IMR-90 (cell line): ENCODE measurements at regions not wholly inside any gene's neighbourhood (a gene's known extent, or its start where the extent isn't known, plus 50 kb on each side); places are given as distances from the start of the nearest gene placed in this dataset.

ENCODE experiments used
- ATAC-seq: fragments of 200-7000 bp; cut with Tn5 transposase; 2 replicates; pipeline ENCODE4 v1.9.1; 2020; ENCODE audit warnings: low read depth, mild to moderate bottlenecking, moderate library complexity
- BruUV-seq: library from RNA; stranded (reverse); fragments of 400-500 nt; replicated peaks from 2 replicates; lab custom pipeline; 2021; lab: Mats Ljungman, UMichigan
- CTCF ChIA-PET: fragments of 300-600 bp; formaldehyde crosslinking; extraction: SDS; loops from one replicate; lab custom pipeline; 2021; ENCODE audit warnings: antibody characterized with exemption; lab: Yijun Ruan, JAX
- POLR2A ChIA-PET: fragments of 300-600 bp; sonication (Branson Sonifier 250); formaldehyde crosslinking; loops from one replicate; lab custom pipeline; 2022; ENCODE audit warnings: antibody characterized with exemption; ENCODE audit not compliant: unreplicated experiment; lab: Charles Lee
- DNase-seq: peaks from one replicate; pipeline ENCODE4 v3.0.0; 2013
- H2AFZ ChIP-seq: replicated peaks from 2 replicates; pipeline ENCODE3; 2013; ENCODE audit warnings: low read length, mild to moderate bottlenecking; ENCODE audit not compliant: poor library complexity
- H2AK5ac ChIP-seq: 2 replicates; pipeline ENCODE4 v1.6.1; 2013; ENCODE audit warnings: low read depth, low read length, inconsistent platforms
- H2AK9ac ChIP-seq: replicated peaks from 2 replicates; pipeline ENCODE3; 2013; ENCODE audit warnings: mild to moderate bottlenecking, low read depth, low read length, moderate library complexity; ENCODE audit not compliant: poor library complexity
- H2BK120ac ChIP-seq: 2 replicates; pipeline ENCODE4 v1.6.1; 2013; ENCODE audit warnings: low read depth, low read length, inconsistent platforms
- H2BK15ac ChIP-seq: 3 replicates; pipeline ENCODE4 v1.6.1; 2013; ENCODE audit warnings: low read depth, low read length, inconsistent platforms
- H2BK20ac ChIP-seq: 2 replicates; pipeline ENCODE4 v1.6.1; 2013; ENCODE audit warnings: low read depth, mild to moderate bottlenecking, inconsistent platforms, low read length, moderate library complexity
- H2BK5ac ChIP-seq: 2 replicates; pipeline ENCODE4 v1.6.1; 2013; ENCODE audit warnings: mild to moderate bottlenecking, low read depth, low read length, inconsistent platforms; ENCODE audit not compliant: poor library complexity, severe bottlenecking
- H3K14ac ChIP-seq: replicated peaks from 2 replicates; pipeline ENCODE4 v1.6.1; 2013; ENCODE audit warnings: low read depth, low read length, inconsistent platforms
- H3K18ac ChIP-seq: 2 replicates; pipeline ENCODE4 v1.6.1; 2013; ENCODE audit warnings: low read depth, low read length, control low read depth
- H3K23ac ChIP-seq: 2 replicates; pipeline ENCODE4 v1.6.1; 2013; ENCODE audit warnings: low read depth, low read length, inconsistent platforms
- H3K27ac ChIP-seq: 2 replicates; pipeline ENCODE4 v1.5.1; 2013; ENCODE audit warnings: mild to moderate bottlenecking, control low read depth, low read length; ENCODE audit not compliant: insufficient read depth
- H3K27me3 ChIP-seq: 2 replicates; pipeline ENCODE4 v1.6.1; 2013; ENCODE audit warnings: low read length; ENCODE audit not compliant: control insufficient read depth, insufficient read depth
- H3K36me3 ChIP-seq: 2 replicates; pipeline ENCODE4 v1.6.1; 2013; ENCODE audit warnings: low read length, mixed read lengths; ENCODE audit not compliant: control insufficient read depth, insufficient read depth
- H3K4ac ChIP-seq: 2 replicates; pipeline ENCODE4 v1.6.1; 2013; ENCODE audit warnings: low read depth, low read length, inconsistent platforms
- H3K4me1 ChIP-seq: 2 replicates; pipeline ENCODE4 v1.6.1; 2013; ENCODE audit warnings: low read length, mixed read lengths; ENCODE audit not compliant: control insufficient read depth, insufficient read depth
- H3K4me2 ChIP-seq: 2 replicates; pipeline ENCODE4 v1.6.1; 2013; ENCODE audit warnings: low read depth, mild to moderate bottlenecking, control low read depth, low read length, moderate library complexity
- H3K4me3 ChIP-seq: 2 replicates; pipeline ENCODE4 v1.5.1; 2013; ENCODE audit warnings: low read depth, mild to moderate bottlenecking, control low read depth, low read length, moderate library complexity; ENCODE audit not compliant: insufficient read depth
- H3K56ac ChIP-seq: 2 replicates; pipeline ENCODE4 v1.6.1; 2013; ENCODE audit warnings: low read length, inconsistent platforms; ENCODE audit not compliant: insufficient read depth; ENCODE audit errors: extremely low read depth
- H3K79me1 ChIP-seq, 2 experiments: 2 replicates each; pipeline ENCODE4 v1.6.1; 2013; ENCODE audit warnings: low read length in 2 of 2, inconsistent platforms in 1 of 2, low read depth in 1 of 2
- H3K9ac ChIP-seq: 2 replicates; pipeline ENCODE4 v1.6.1; 2013; ENCODE audit warnings: low read depth, low read length, control low read depth
- H3K9me1 ChIP-seq: 2 replicates; pipeline ENCODE4 v1.6.1; 2013; ENCODE audit warnings: low read length, inconsistent platforms; ENCODE audit not compliant: insufficient read depth
- H3K9me3 ChIP-seq: 2 replicates; pipeline ENCODE4 v1.6.1; 2013; ENCODE audit warnings: low read length; ENCODE audit not compliant: control insufficient read depth, insufficient read depth
- H4K20me1 ChIP-seq: 2 replicates; pipeline ENCODE4 v1.6.1; 2013; ENCODE audit warnings: low read length, inconsistent platforms; ENCODE audit not compliant: insufficient read depth
- H4K5ac ChIP-seq: 2 replicates; pipeline ENCODE4 v1.6.1; 2013; ENCODE audit warnings: mild to moderate bottlenecking, low read depth, low read length, control low read depth
- H4K8ac ChIP-seq, 2 experiments: 2 replicates each; pipeline ENCODE4 v1.6.1; 2013; ENCODE audit warnings: low read depth in 2 of 2, low read length in 2 of 2, control low read depth in 1 of 2, inconsistent platforms in 1 of 2
- H4K91ac ChIP-seq: 2 replicates; pipeline ENCODE4 v1.6.1; 2013; ENCODE audit warnings: low read depth, low read length, inconsistent platforms; ENCODE audit not compliant: insufficient read depth
- CEBPB ChIP-seq: IDR thresholded peaks from 2 replicates; pipeline ENCODE4 v1.6.1; 2012; ENCODE audit warnings: low read depth, low read length, improper control_type of control experiment
- CHD1 ChIP-seq: IDR thresholded peaks from 2 replicates; pipeline ENCODE4 v1.6.1; 2012; ENCODE audit warnings: low read depth, low read length, improper control_type of control experiment
- FOS ChIP-seq: fragments of 150-350 bp; IDR thresholded peaks from 2 replicates; pipeline ENCODE4 v1.6.1; 2016; ENCODE audit warnings: low read depth, low read length
- MAFK ChIP-seq: IDR thresholded peaks from 2 replicates; pipeline ENCODE4 v1.6.1; 2012; ENCODE audit warnings: low read depth, low read length, improper control_type of control experiment
- MAZ ChIP-seq: IDR thresholded peaks from 2 replicates; pipeline ENCODE4 v1.6.1; 2012; ENCODE audit warnings: low read depth, mild to moderate bottlenecking, low read length, improper control_type of control experiment, moderate library complexity, borderline replicate concordance
- NFE2L2 ChIP-seq: fragments of 150-350 bp; IDR thresholded peaks from 2 replicates; pipeline ENCODE4 v1.6.1; 2016; ENCODE audit warnings: low read depth, mild to moderate bottlenecking, low read length
- POLR2A ChIP-seq: IDR thresholded peaks from 2 replicates; pipeline ENCODE4 v1.6.1; 2012; ENCODE audit warnings: mild to moderate bottlenecking, low read depth, low read length
- RAD21 ChIP-seq: IDR thresholded peaks from 2 replicates; pipeline ENCODE4 v1.6.1; 2012; ENCODE audit warnings: low read length, improper control_type of control experiment
- RCOR1 ChIP-seq: IDR thresholded peaks from 2 replicates; pipeline ENCODE4 v1.6.1; 2012; ENCODE audit warnings: mild to moderate bottlenecking, low read length, improper control_type of control experiment; ENCODE audit not compliant: insufficient replicate concordance
- RFX5 ChIP-seq: IDR thresholded peaks from 2 replicates; pipeline ENCODE4 v1.8.0; 2012; ENCODE audit warnings: low read depth, mild to moderate bottlenecking, low read length, moderate library complexity
- SMC3 ChIP-seq: fragments of 150-350 bp; IDR thresholded peaks from 2 replicates; pipeline ENCODE4 v1.6.1; 2016; ENCODE audit warnings: low read depth, mild to moderate bottlenecking, antibody characterized with exemption, low read length, moderate library complexity
- WGBS, 2 experiments: methylation state at CpG; one replicate each; pipeline versions ENCODE4 v1.1.5 to v1.1.7; 2013; ENCODE audit warnings: missing lambda C conversion rate in 2 of 2; ENCODE audit not compliant: insufficient read length in 1 of 2; ENCODE audit errors: extremely low coverage in 2 of 2; 5-methylcytosine and 5-hydroxymethylcytosine counted together
- dilution Hi-C: fragments of 300-500 bp; cut with HindIII; formaldehyde crosslinking; loops from one replicate; pipeline ENCODE4 v1.14.3; 2018; ENCODE audit warnings: low sequenced_read_pairs; ENCODE audit not compliant: unreplicated experiment
- in situ Hi-C: fragments of 300-500 bp; cut with MboI; formaldehyde crosslinking; loops from 3 replicates; pipeline ENCODE4 v1.14.3; 2019; ENCODE audit warnings: low sequenced_read_pairs, inconsistent platforms, mixed read lengths
- intact Hi-C: fragments of 100-400 bp; cut with micrococcal nuclease; formaldehyde crosslinking; loops from 2 replicates; pipeline ENCODE4 v1.10.0; 2022
- TF ChIP-seq, protein P1 (sequence below): fragments of 150-350 bp; IDR thresholded peaks from 2 replicates; pipeline ENCODE4 v1.6.1; 2017; ENCODE audit warnings: mild to moderate bottlenecking, antibody characterized with exemption, low read length, low read depth
- TF ChIP-seq, protein P2 (sequence below): conservative IDR thresholded peaks from 2 replicates; pipeline ENCODE4 v1.5.1; 2012; ENCODE audit warnings: mild to moderate bottlenecking, low read depth, low read length, improper control_type of control experiment

DNA sequence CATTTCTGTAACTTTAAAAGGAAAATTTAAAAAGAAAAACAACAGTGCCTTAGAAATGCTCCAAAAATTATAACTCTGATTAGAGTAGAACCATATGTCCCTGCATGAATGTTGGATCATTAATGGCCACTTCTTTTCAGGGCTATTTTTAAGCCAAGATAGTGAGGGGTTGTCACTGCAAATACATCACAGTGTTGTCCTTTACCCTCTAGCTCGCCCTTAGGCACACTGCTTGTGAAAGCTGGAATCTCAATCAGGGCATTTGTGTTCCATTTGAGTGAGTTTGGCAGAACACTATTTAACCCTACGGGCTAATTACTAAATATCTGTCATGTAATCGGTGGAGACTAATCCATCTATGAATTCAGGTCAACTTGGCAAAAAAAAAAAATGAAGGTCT, 212.2 kb downstream of the NHLRC3 start:
- no peak overlapping the region for H3K56ac ChIP-seq
- H2BK20ac ChIP-seq = no peak overlapping the region
- H3K27ac ChIP-seq = no peak overlapping the region
- H4K20me1 ChIP-seq = no peaks in the 10 kb centered on the region
- H4K91ac ChIP-seq = no peak overlapping the region
- no peak overlapping the region for H3K18ac ChIP-seq
- H2BK120ac ChIP-seq = no peak overlapping the region
- no peak overlapping the region for H3K4me2 ChIP-seq
- no peak overlapping the region for H2AK5ac ChIP-seq
- H3K14ac ChIP-seq = no peak overlapping the region
- H3K27me3 ChIP-seq = peaks cover 4% of the 10 kb centered on the region; the same call in 1 of the 2 replicates
- no peak overlapping the region for H2BK15ac ChIP-seq
- H3K9me1 ChIP-seq = no peaks in the 10 kb centered on the region
- H3K36me3 ChIP-seq = no peaks in the 10 kb centered on the region
- TF ChIP-seq, protein P1, sequence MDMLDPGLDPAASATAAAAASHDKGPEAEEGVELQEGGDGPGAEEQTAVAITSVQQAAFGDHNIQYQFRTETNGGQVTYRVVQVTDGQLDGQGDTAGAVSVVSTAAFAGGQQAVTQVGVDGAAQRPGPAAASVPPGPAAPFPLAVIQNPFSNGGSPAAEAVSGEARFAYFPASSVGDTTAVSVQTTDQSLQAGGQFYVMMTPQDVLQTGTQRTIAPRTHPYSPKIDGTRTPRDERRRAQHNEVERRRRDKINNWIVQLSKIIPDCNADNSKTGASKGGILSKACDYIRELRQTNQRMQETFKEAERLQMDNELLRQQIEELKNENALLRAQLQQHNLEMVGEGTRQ = no peak
- TF ChIP-seq RFX5 (no peak), POLR2A (no peak), RAD21 (no peak), NFE2L2 (no peak), MAZ (no peak), RCOR1 (no peak), FOS (no peak), MAFK (no peak), CHD1 (no peak), CEBPB (no peak), SMC3 (no peak)
- TF ChIP-seq, protein P2, sequence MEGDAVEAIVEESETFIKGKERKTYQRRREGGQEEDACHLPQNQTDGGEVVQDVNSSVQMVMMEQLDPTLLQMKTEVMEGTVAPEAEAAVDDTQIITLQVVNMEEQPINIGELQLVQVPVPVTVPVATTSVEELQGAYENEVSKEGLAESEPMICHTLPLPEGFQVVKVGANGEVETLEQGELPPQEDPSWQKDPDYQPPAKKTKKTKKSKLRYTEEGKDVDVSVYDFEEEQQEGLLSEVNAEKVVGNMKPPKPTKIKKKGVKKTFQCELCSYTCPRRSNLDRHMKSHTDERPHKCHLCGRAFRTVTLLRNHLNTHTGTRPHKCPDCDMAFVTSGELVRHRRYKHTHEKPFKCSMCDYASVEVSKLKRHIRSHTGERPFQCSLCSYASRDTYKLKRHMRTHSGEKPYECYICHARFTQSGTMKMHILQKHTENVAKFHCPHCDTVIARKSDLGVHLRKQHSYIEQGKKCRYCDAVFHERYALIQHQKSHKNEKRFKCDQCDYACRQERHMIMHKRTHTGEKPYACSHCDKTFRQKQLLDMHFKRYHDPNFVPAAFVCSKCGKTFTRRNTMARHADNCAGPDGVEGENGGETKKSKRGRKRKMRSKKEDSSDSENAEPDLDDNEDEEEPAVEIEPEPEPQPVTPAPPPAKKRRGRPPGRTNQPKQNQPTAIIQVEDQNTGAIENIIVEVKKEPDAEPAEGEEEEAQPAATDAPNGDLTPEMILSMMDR = no peak
- ATAC-seq (no peak), DNase-seq (no peak)
- dilution Hi-C loops (no loop called here), intact Hi-C loops (no loop called here), in situ Hi-C loops (no loop called here)
- CTCF ChIA-PET = no interaction called here
- H2AFZ ChIP-seq = no peak overlapping the region
- no peak overlapping the region for H3K23ac ChIP-seq
- H3K4me1 ChIP-seq = no peaks in the 10 kb centered on the region
- H3K79me1 ChIP-seq = no peaks in the 10 kb centered on the region
- no peak overlapping the region for H3K4me3 ChIP-seq
- H4K5ac ChIP-seq = no peak overlapping the region
- H4K8ac ChIP-seq = no peak overlapping the region
- H2AK9ac ChIP-seq = no peak overlapping the region
- no TSS peak for BruUV-seq
- no peak overlapping the region for H3K9ac ChIP-seq
- H3K9me3 ChIP-seq = no peaks in the 10 kb centered on the region
- no peak overlapping the region for H3K4ac ChIP-seq
- H2BK5ac ChIP-seq = no peak overlapping the region
- no CpG with 5 or more reads among the region's 3 CpGs for WGBS, 2 experiments
- POLR2A ChIA-PET = no interaction called here
